GM03348 (cell line): ENCODE measurements at regions not wholly inside any gene's neighbourhood (a gene's known extent, or its start where the extent isn't known, plus 50 kb on each side); places are given as distances from the start of the nearest gene placed in this dataset.

ENCODE experiments used
- DNase-seq: peaks from one replicate; pipeline ENCODE4 v3.0.0; 2012; ENCODE audit warnings: low spot score

DNA sequence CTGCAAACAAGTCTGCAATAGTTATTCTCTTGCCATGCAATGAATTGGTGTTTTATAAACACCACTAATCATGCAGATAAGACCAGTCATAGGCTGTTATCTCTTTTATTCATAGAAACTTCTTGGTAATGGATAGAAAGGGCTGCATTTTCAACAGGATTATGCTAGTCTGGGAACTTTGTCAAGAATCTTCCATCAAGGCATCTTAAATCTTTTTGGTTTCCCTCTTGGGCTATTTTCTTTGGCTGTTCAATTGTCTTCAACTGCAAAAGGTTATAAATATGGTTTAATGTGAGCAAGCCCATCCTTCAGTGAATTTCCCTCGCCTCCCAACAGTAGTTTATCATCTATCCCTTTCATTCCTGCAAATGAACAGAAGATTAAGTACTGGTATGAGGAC, 59.0 kb upstream of the MINAR1 start:
- DNase-seq: no peak

DNA sequence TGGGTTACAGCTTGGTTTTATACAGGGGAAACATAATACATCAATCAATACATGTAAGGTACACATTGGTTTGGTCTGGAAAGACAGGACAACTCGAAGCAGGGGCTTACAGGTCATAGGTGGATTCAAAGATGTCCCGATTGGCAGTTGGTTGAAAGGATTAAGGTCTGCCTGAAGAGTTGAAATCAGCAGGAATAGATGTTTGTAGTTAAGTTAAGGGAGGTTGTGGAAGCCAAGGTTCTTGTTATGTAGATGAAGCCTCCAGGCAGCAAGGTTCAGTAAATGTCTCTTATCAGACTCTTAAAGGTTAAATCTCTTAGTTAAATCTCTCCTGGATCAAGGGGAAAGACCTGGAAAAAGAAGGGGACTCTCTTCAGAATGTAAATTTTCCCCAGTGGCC, 58.4 kb upstream of the MINAR1 start:
- DNase-seq: no peak

DNA sequence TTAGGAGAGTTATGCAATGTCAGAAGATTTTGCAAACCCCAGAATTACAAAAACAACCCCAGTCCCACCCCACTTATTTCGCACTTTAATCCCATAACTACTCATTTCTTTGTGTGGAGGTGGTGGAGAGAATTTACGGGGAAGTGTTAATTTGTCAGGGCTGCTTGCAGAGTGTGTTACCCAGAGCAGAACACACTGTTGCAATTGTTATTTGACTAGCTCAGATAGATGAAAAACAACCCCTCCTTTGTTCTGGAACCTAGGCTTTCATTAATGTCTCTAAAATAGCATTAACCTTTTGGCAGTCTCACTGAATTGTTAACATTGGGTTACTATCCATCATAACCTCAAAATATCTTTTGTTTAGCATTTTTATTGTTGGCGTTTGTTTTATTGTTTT, 55.8 kb upstream of the MINAR1 start:
- DNase-seq: no peak

DNA sequence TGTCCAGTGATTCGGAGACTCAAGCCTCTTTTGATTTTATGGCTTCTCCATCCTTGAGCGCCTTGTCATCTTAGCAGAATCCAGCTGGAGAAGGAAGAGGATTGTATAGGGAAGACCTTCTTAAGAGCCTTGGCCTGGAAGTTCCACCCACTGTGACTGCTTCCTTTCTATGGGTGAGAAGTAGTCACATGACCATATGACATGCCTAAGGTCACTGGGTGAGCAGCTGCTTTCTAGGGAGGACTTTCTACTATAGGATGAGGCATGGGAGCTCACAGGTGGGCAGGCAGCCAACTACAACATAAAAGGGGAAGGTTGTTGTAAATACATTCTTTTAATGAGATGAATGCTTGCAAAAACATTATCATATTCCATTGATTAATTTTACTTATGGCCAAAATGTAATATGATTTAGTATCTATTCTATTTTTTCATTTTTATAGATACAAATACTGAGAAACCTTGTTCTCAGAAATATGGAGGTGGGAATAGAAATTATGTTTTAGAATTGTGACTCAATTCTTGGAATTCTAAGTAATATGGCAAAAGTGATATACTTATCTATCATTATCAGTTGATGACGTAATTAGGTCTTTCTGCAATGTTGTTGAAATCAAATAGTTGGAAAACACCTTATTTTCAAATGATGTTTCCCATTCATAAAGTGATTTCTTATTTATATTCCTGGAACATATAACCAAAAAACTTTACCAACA, 53.6 kb upstream of the MINAR1 start:
- no peak for DNase-seq

DNA sequence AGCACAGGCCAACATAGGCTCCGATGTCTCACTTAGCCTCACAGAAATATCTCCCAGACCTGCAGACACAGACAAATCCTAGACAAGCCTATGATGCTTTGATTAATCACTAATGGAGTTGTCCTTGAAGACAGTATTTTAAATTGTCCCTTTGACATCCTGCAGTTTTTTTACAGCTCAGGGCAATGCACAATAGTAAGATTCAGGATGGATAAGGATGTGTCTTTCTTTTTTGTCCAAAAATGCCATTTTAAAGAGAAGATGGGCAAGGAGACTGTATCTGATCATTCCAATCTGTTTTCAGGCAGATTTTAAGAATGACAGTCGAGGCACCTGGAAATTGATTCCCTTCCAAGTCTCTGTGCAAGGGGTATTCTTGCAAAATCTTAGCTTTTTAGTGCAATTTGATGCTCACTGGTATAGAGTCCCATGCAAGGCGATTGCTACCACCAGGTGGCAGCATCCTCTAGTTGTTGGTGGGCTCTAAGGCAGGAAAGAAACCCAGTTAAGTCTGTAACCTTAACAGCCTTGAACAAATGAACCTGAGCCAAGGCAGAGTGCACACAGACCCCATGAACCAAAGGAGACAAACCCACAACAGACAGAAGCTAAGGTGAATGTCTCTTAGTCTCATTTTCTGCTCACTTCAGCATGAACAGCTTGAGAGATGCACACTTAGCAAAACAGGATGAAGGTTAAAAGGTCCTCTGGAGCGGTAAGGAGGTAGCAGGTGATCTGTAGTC, 51.2 kb upstream of the MINAR1 start:
- peak; percentile 75 for DNase-seq

DNA sequence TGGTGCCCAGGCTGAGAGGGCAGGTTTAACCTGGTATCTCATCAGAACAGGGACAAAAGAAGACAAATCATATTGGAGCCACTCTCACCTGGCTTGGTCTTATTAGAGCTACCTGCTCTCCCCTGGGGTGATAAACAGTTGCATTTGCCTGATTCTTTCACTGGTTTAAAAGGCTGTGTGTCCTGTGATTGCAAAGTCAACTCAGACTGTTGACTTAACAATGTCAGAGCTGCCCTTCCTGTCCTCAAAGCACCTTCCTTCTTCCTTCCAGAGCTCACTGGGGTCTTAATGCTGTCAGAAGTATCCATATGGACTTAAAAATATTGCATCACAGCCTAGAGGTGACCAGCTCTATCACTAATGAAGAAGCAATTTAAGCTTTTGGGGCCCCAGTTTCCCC, 50.5 kb upstream of the MINAR1 start:
- no peak for DNase-seq
